Endodermal cell (in vitro differentiated cells): ENCODE measurements at regions not wholly inside any gene's neighbourhood (a gene's known extent, or its start where the extent isn't known, plus 50 kb on each side); places are given as distances from the start of the nearest gene placed in this dataset.
"Not testable (repeated sequence)": the region's sequence is repeated elsewhere in the genome, so short reads cannot be mapped to it uniquely, and the experiment has no call there.

ENCODE experiments used
- DNase-seq: peaks from one replicate; pipeline ENCODE4 v3.0.0-alpha.2; 2017
- H3K27ac ChIP-seq: 2 replicates; pipeline ENCODE4 v1.5.1; 2013; ENCODE audit warnings: mild to moderate bottlenecking, low read depth, low read length, moderate library complexity
- H3K27me3 ChIP-seq: 2 replicates; pipeline ENCODE4 v1.6.1; 2013; ENCODE audit warnings: mild to moderate bottlenecking, low read length, moderate library complexity; ENCODE audit not compliant: insufficient read depth, control insufficient read depth, poor library complexity, severe bottlenecking
- H3K36me3 ChIP-seq: 2 replicates; pipeline ENCODE4 v1.7.0; 2013; ENCODE audit warnings: mild to moderate bottlenecking, low read length, moderate library complexity; ENCODE audit not compliant: control insufficient read depth, insufficient read depth
- H3K4me1 ChIP-seq: one replicate; pipeline ENCODE4 v1.7.0; 2013; ENCODE audit warnings: low read length; ENCODE audit not compliant: control insufficient read depth, insufficient read depth
- H3K4me3 ChIP-seq: 2 replicates; pipeline ENCODE4 v1.5.1; 2013; ENCODE audit warnings: mild to moderate bottlenecking, low read length, moderate library complexity
- H3K9ac ChIP-seq: 2 replicates; pipeline ENCODE4 v1.6.1; 2013; ENCODE audit warnings: mild to moderate bottlenecking, low read length, moderate library complexity; ENCODE audit not compliant: poor library complexity, severe bottlenecking; ENCODE audit errors: extremely low read depth
- H3K9me3 ChIP-seq: 2 replicates; pipeline ENCODE4 v1.6.1; 2013; ENCODE audit warnings: mild to moderate bottlenecking, low read length, moderate library complexity; ENCODE audit not compliant: control insufficient read depth
- H3K27ac Mint-ChIP-seq: 2 replicates; pipeline ENCODE4 v1.8.0; 2020; ENCODE audit warnings: mixed read lengths
- H3K27me3 Mint-ChIP-seq: 2 replicates; pipeline ENCODE4 v1.8.0; 2021; ENCODE audit warnings: mild to moderate bottlenecking, mixed read lengths; ENCODE audit not compliant: insufficient read depth
- H3K36me3 Mint-ChIP-seq: 2 replicates; pipeline ENCODE4 v1.8.0; 2020; ENCODE audit warnings: low read depth, mixed read lengths
- H3K4me1 Mint-ChIP-seq: 2 replicates; pipeline ENCODE4 v1.8.0; 2020; ENCODE audit warnings: mixed read lengths
- H3K4me3 Mint-ChIP-seq: 2 replicates; pipeline ENCODE4 v1.8.0; 2020; ENCODE audit warnings: mild to moderate bottlenecking, moderate library complexity, mixed read lengths
- H3K9me3 Mint-ChIP-seq: 2 replicates; pipeline ENCODE4 v1.8.0; 2020; ENCODE audit warnings: mild to moderate bottlenecking, mixed read lengths
- CTCF ChIP-seq: fragments of 200-600 bp; sonication (generic); conservative IDR thresholded peaks from 2 replicates; pipeline ENCODE4 v1.5.0; 2021; ENCODE audit warnings: antibody characterized with exemption, mild to moderate bottlenecking
- WGBS, 2 experiments: methylation state at CpG; one replicate each; pipeline versions ENCODE4 v1.1.5 to v1.1.7; 2013; ENCODE audit warnings: missing lambda C conversion rate in 2 of 2, mixed read lengths in 1 of 2; ENCODE audit not compliant: insufficient coverage in 1 of 2, insufficient read length in 1 of 2; 5-methylcytosine and 5-hydroxymethylcytosine counted together

GRCh38 chr6:163862701-163863100, 448.2 kb downstream of the QKI start:
- Mint-ChIP-seq H3K9me3 (no peaks in the 10 kb centered on the region), H3K36me3 (no peaks in the 10 kb centered on the region), H3K4me1 (peaks cover 6% of the 10 kb centered on the region), H3K4me3 (no peak overlapping the region), H3K27me3 (peaks cover 9% of the 10 kb centered on the region), H3K27ac (no peak overlapping the region)
- WGBS, 2 experiments: 89 to 100% methylated on average over 4 to 5 of the region's 5 CpGs
- no peaks in the 10 kb centered on the region for H3K36me3 ChIP-seq
- H3K4me3 ChIP-seq: no peak overlapping the region
- H3K9ac ChIP-seq: no peak overlapping the region
- no peaks in the 10 kb centered on the region for H3K9me3 ChIP-seq
- DNase-seq: no peak
- no peaks in the 10 kb centered on the region for H3K4me1 ChIP-seq
- TF ChIP-seq CTCF: no peak
- no peak overlapping the region for H3K27ac ChIP-seq
- no peaks in the 10 kb centered on the region for H3K27me3 ChIP-seq

- H3K4me1 ChIP-seq: no peaks in the 10 kb centered on the region
- H3K27me3 ChIP-seq: no peaks in the 10 kb centered on the region
- no peak overlapping the region for H3K4me3 ChIP-seq
- Mint-ChIP-seq H3K9me3 (no peaks in the 10 kb centered on the region), H3K4me1 (no peaks in the 10 kb centered on the region), H3K27ac (no peak overlapping the region), H3K36me3 (no peaks in the 10 kb centered on the region), H3K4me3 (no peak overlapping the region), H3K27me3 (peaks cover 2% of the 10 kb centered on the region)
- H3K9ac ChIP-seq: no peak overlapping the region
- WGBS, 2 experiments: 91 to 92% methylated on average over 6 to 8 of the region's 8 CpGs
- no peak for DNase-seq
- no peaks in the 10 kb centered on the region for H3K36me3 ChIP-seq
- no peak overlapping the region for H3K27ac ChIP-seq
- H3K9me3 ChIP-seq: no peaks in the 10 kb centered on the region
- no peak for TF ChIP-seq CTCF
Measured at GRCh38 chr6:163861627-163862026, 447.1 kb downstream of the QKI start.

- Mint-ChIP-seq H3K27me3 (peaks cover 2% of the 10 kb centered on the region), H3K4me3 (no peak overlapping the region), H3K27ac (no peak overlapping the region), H3K9me3 (no peaks in the 10 kb centered on the region), H3K36me3 (no peaks in the 10 kb centered on the region), H3K4me1 (no peaks in the 10 kb centered on the region)
- Histone ChIP-seq H3K9ac (no peak overlapping the region), H3K9me3 (no peaks in the 10 kb centered on the region), H3K27ac (peak overlapping the region; percentile 25), H3K4me1 (no peaks in the 10 kb centered on the region), H3K4me3 (no peak overlapping the region), H3K36me3 (no peaks in the 10 kb centered on the region), H3K27me3 (no peaks in the 10 kb centered on the region)
- no peak for TF ChIP-seq CTCF
- DNase-seq: no peak
- 63 to 86% methylated on average over 9 to 12 of the region's 12 CpGs for WGBS, 2 experiments
Measured at GRCh38 chr6:163860287-163861081, 446.0 kb downstream of the QKI start.

- not testable (repeated sequence) for H3K9me3 Mint-ChIP-seq, DNase-seq, H3K4me1 ChIP-seq, H3K9ac ChIP-seq, H3K4me3 ChIP-seq, H3K36me3 Mint-ChIP-seq, H3K4me1 Mint-ChIP-seq, H3K9me3 ChIP-seq, H3K27me3 Mint-ChIP-seq, H3K27me3 ChIP-seq, H3K4me3 Mint-ChIP-seq, H3K27ac ChIP-seq, H3K27ac Mint-ChIP-seq, H3K36me3 ChIP-seq
- 95 to 98% methylated on average over 5 of the region's 5 CpGs for WGBS, 2 experiments
Measured at GRCh38 chr6:163858870-163859269, 444.4 kb downstream of the QKI start.
